IMR-90 (cell line): ENCODE measurements at regions not wholly inside any gene's neighbourhood (a gene's known extent, or its start where the extent isn't known, plus 50 kb on each side); places are given as distances from the start of the nearest gene placed in this dataset.
"Not testable (repeated sequence)": the region's sequence is repeated elsewhere in the genome, so short reads cannot be mapped to it uniquely, and the experiment has no call there.

ENCODE experiments used
- ATAC-seq: fragments of 200-7000 bp; cut with Tn5 transposase; 2 replicates; pipeline ENCODE4 v1.9.1; 2020; ENCODE audit warnings: low read depth, mild to moderate bottlenecking, moderate library complexity
- BruUV-seq: library from RNA; stranded (reverse); fragments of 400-500 nt; replicated peaks from 2 replicates; lab custom pipeline; 2021; lab: Mats Ljungman, UMichigan
- CTCF ChIA-PET: fragments of 300-600 bp; formaldehyde crosslinking; extraction: SDS; loops from one replicate; lab custom pipeline; 2021; ENCODE audit warnings: antibody characterized with exemption; lab: Yijun Ruan, JAX
- POLR2A ChIA-PET: fragments of 300-600 bp; sonication (Branson Sonifier 250); formaldehyde crosslinking; loops from one replicate; lab custom pipeline; 2022; ENCODE audit warnings: antibody characterized with exemption; ENCODE audit not compliant: unreplicated experiment; lab: Charles Lee
- DNase-seq: peaks from one replicate; pipeline ENCODE4 v3.0.0; 2013
- H2AFZ ChIP-seq: replicated peaks from 2 replicates; pipeline ENCODE3; 2013; ENCODE audit warnings: low read length, mild to moderate bottlenecking; ENCODE audit not compliant: poor library complexity
- H2AK5ac ChIP-seq: 2 replicates; pipeline ENCODE4 v1.6.1; 2013; ENCODE audit warnings: low read depth, low read length, inconsistent platforms
- H2AK9ac ChIP-seq: replicated peaks from 2 replicates; pipeline ENCODE3; 2013; ENCODE audit warnings: mild to moderate bottlenecking, low read depth, low read length, moderate library complexity; ENCODE audit not compliant: poor library complexity
- H2BK120ac ChIP-seq: 2 replicates; pipeline ENCODE4 v1.6.1; 2013; ENCODE audit warnings: low read depth, low read length, inconsistent platforms
- H2BK15ac ChIP-seq: 3 replicates; pipeline ENCODE4 v1.6.1; 2013; ENCODE audit warnings: low read depth, low read length, inconsistent platforms
- H2BK20ac ChIP-seq: 2 replicates; pipeline ENCODE4 v1.6.1; 2013; ENCODE audit warnings: low read depth, mild to moderate bottlenecking, inconsistent platforms, low read length, moderate library complexity
- H2BK5ac ChIP-seq: 2 replicates; pipeline ENCODE4 v1.6.1; 2013; ENCODE audit warnings: mild to moderate bottlenecking, low read depth, low read length, inconsistent platforms; ENCODE audit not compliant: poor library complexity, severe bottlenecking
- H3K14ac ChIP-seq: replicated peaks from 2 replicates; pipeline ENCODE4 v1.6.1; 2013; ENCODE audit warnings: low read depth, low read length, inconsistent platforms
- H3K18ac ChIP-seq: 2 replicates; pipeline ENCODE4 v1.6.1; 2013; ENCODE audit warnings: low read depth, low read length, control low read depth
- H3K23ac ChIP-seq: 2 replicates; pipeline ENCODE4 v1.6.1; 2013; ENCODE audit warnings: low read depth, low read length, inconsistent platforms
- H3K27ac ChIP-seq: 2 replicates; pipeline ENCODE4 v1.5.1; 2013; ENCODE audit warnings: mild to moderate bottlenecking, control low read depth, low read length; ENCODE audit not compliant: insufficient read depth
- H3K27me3 ChIP-seq: 2 replicates; pipeline ENCODE4 v1.6.1; 2013; ENCODE audit warnings: low read length; ENCODE audit not compliant: control insufficient read depth, insufficient read depth
- H3K36me3 ChIP-seq: 2 replicates; pipeline ENCODE4 v1.6.1; 2013; ENCODE audit warnings: low read length, mixed read lengths; ENCODE audit not compliant: control insufficient read depth, insufficient read depth
- H3K4ac ChIP-seq: 2 replicates; pipeline ENCODE4 v1.6.1; 2013; ENCODE audit warnings: low read depth, low read length, inconsistent platforms
- H3K4me1 ChIP-seq: 2 replicates; pipeline ENCODE4 v1.6.1; 2013; ENCODE audit warnings: low read length, mixed read lengths; ENCODE audit not compliant: control insufficient read depth, insufficient read depth
- H3K4me2 ChIP-seq: 2 replicates; pipeline ENCODE4 v1.6.1; 2013; ENCODE audit warnings: low read depth, mild to moderate bottlenecking, control low read depth, low read length, moderate library complexity
- H3K4me3 ChIP-seq: 2 replicates; pipeline ENCODE4 v1.5.1; 2013; ENCODE audit warnings: low read depth, mild to moderate bottlenecking, control low read depth, low read length, moderate library complexity; ENCODE audit not compliant: insufficient read depth
- H3K56ac ChIP-seq: 2 replicates; pipeline ENCODE4 v1.6.1; 2013; ENCODE audit warnings: low read length, inconsistent platforms; ENCODE audit not compliant: insufficient read depth; ENCODE audit errors: extremely low read depth
- H3K79me1 ChIP-seq, 2 experiments: 2 replicates each; pipeline ENCODE4 v1.6.1; 2013; ENCODE audit warnings: low read length in 2 of 2, inconsistent platforms in 1 of 2, low read depth in 1 of 2
- H3K9ac ChIP-seq: 2 replicates; pipeline ENCODE4 v1.6.1; 2013; ENCODE audit warnings: low read depth, low read length, control low read depth
- H3K9me1 ChIP-seq: 2 replicates; pipeline ENCODE4 v1.6.1; 2013; ENCODE audit warnings: low read length, inconsistent platforms; ENCODE audit not compliant: insufficient read depth
- H3K9me3 ChIP-seq: 2 replicates; pipeline ENCODE4 v1.6.1; 2013; ENCODE audit warnings: low read length; ENCODE audit not compliant: control insufficient read depth, insufficient read depth
- H4K20me1 ChIP-seq: 2 replicates; pipeline ENCODE4 v1.6.1; 2013; ENCODE audit warnings: low read length, inconsistent platforms; ENCODE audit not compliant: insufficient read depth
- H4K5ac ChIP-seq: 2 replicates; pipeline ENCODE4 v1.6.1; 2013; ENCODE audit warnings: mild to moderate bottlenecking, low read depth, low read length, control low read depth
- H4K8ac ChIP-seq, 2 experiments: 2 replicates each; pipeline ENCODE4 v1.6.1; 2013; ENCODE audit warnings: low read depth in 2 of 2, low read length in 2 of 2, control low read depth in 1 of 2, inconsistent platforms in 1 of 2
- H4K91ac ChIP-seq: 2 replicates; pipeline ENCODE4 v1.6.1; 2013; ENCODE audit warnings: low read depth, low read length, inconsistent platforms; ENCODE audit not compliant: insufficient read depth
- dilution Hi-C: fragments of 300-500 bp; cut with HindIII; formaldehyde crosslinking; loops from one replicate; pipeline ENCODE4 v1.14.3; 2018; ENCODE audit warnings: low sequenced_read_pairs; ENCODE audit not compliant: unreplicated experiment
- in situ Hi-C: fragments of 300-500 bp; cut with MboI; formaldehyde crosslinking; loops from 3 replicates; pipeline ENCODE4 v1.14.3; 2019; ENCODE audit warnings: low sequenced_read_pairs, inconsistent platforms, mixed read lengths
- intact Hi-C: fragments of 100-400 bp; cut with micrococcal nuclease; formaldehyde crosslinking; loops from 2 replicates; pipeline ENCODE4 v1.10.0; 2022

GRCh38 chr3:118678663-118679062 lies 356.0 kb downstream of the IGSF11 start:
- H3K23ac ChIP-seq, H3K56ac ChIP-seq, in situ Hi-C loops, H3K4me1 ChIP-seq, H3K9me3 ChIP-seq, H2BK120ac ChIP-seq, CTCF ChIA-PET, H2BK20ac ChIP-seq, H3K27ac ChIP-seq, H2BK5ac ChIP-seq, H3K27me3 ChIP-seq, H3K4me2 ChIP-seq, H4K5ac ChIP-seq, H3K9ac ChIP-seq, H2AK5ac ChIP-seq, H3K14ac ChIP-seq, DNase-seq, H2AFZ ChIP-seq, H4K91ac ChIP-seq, H2AK9ac ChIP-seq, H4K20me1 ChIP-seq, H3K36me3 ChIP-seq, ATAC-seq, H3K9me1 ChIP-seq, H3K79me1 ChIP-seq, H2BK15ac ChIP-seq, H4K8ac ChIP-seq, H3K18ac ChIP-seq, H3K4me3 ChIP-seq, H3K4ac ChIP-seq, BruUV-seq, intact Hi-C loops, POLR2A ChIA-PET, dilution Hi-C loops: not testable (repeated sequence)
